RWPE2 (cell line): ENCODE measurements at regions not wholly inside any gene's neighbourhood (a gene's known extent, or its start where the extent isn't known, plus 50 kb on each side); places are given as distances from the start of the nearest gene placed in this dataset.

ENCODE experiments used
- ATAC-seq: fragments of 200-7000 bp; cut with Tn5 transposase; 3 replicates; pipeline ENCODE4 v1.9.1; 2021; ENCODE audit warnings: low read depth
- DNase-seq: peaks from one replicate; pipeline ENCODE4 v3.0.0-alpha.2; 2020; ENCODE audit warnings: low spot score
- H3K27ac ChIP-seq: fragments of 450-650 bp; 2 replicates; pipeline ENCODE4 v1.5.1; 2017; ENCODE audit warnings: mild to moderate bottlenecking; ENCODE audit not compliant: poor library complexity, severe bottlenecking
- H3K27me3 ChIP-seq: fragments of 250-450 bp; sonication (Bioruptor Pico); 2 replicates; pipeline ENCODE4 v1.5.1; 2021; ENCODE audit warnings: mild to moderate bottlenecking, moderate library complexity; ENCODE audit not compliant: insufficient read depth, poor library complexity, severe bottlenecking
- H3K36me3 ChIP-seq: fragments of 250-450 bp; sonication (Bioruptor Pico); 2 replicates; pipeline ENCODE4 v1.5.1; 2020; ENCODE audit warnings: low read depth, mild to moderate bottlenecking, moderate library complexity
- H3K4me1 ChIP-seq: fragments of 250-450 bp; sonication (Bioruptor Pico); 2 replicates; pipeline ENCODE4 v1.5.1; 2021; ENCODE audit warnings: mild to moderate bottlenecking, moderate library complexity; ENCODE audit not compliant: insufficient read depth, poor library complexity, severe bottlenecking
- H3K4me3 ChIP-seq: fragments of 250-450 bp; sonication (Bioruptor Pico); 2 replicates; pipeline ENCODE4 v1.5.1; 2021; ENCODE audit warnings: mild to moderate bottlenecking, moderate library complexity; ENCODE audit not compliant: severe bottlenecking
- H3K9me3 ChIP-seq: fragments of 250-450 bp; sonication (Bioruptor Pico); 2 replicates; pipeline ENCODE4 v1.5.1; 2021; ENCODE audit warnings: mild to moderate bottlenecking, moderate library complexity; ENCODE audit not compliant: severe bottlenecking
- TF ChIP-seq, protein P1 (sequence below): fragments of 450-650 bp; IDR thresholded peaks from one replicate; pipeline ENCODE4 v1.5.1; 2017; ENCODE audit warnings: mild to moderate bottlenecking, moderate library complexity; ENCODE audit not compliant: poor library complexity, severe bottlenecking

DNA sequence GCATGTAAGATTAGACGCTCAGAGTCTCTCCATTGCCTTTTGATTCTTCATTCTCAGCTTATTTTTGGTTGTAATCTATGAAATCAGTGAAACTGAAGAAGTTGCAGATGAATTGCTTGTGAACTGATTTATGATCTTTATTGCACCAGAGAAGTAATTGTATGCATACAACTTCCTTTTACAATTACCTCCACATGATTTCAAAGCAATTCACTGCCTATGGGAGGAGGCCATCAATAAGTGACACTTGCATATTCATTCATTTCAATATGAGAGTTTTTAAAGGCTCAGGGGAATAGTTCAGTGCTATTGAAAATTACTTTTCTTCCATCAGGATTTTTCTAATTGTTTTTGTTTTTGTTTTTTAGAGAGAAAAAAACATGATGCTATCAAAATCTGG, 222.3 kb downstream of the NKX6-1 start:
- H3K36me3 ChIP-seq: no peaks in the 10 kb centered on the region
- ATAC-seq (no peak), DNase-seq (no peak)
- H3K27me3 ChIP-seq: peaks cover 11% of the 10 kb centered on the region
- no peak overlapping the region for H3K27ac ChIP-seq
- no peaks in the 10 kb centered on the region for H3K9me3 ChIP-seq
- H3K4me3 ChIP-seq: no peak overlapping the region
- no peaks in the 10 kb centered on the region for H3K4me1 ChIP-seq
- TF ChIP-seq, protein P1, sequence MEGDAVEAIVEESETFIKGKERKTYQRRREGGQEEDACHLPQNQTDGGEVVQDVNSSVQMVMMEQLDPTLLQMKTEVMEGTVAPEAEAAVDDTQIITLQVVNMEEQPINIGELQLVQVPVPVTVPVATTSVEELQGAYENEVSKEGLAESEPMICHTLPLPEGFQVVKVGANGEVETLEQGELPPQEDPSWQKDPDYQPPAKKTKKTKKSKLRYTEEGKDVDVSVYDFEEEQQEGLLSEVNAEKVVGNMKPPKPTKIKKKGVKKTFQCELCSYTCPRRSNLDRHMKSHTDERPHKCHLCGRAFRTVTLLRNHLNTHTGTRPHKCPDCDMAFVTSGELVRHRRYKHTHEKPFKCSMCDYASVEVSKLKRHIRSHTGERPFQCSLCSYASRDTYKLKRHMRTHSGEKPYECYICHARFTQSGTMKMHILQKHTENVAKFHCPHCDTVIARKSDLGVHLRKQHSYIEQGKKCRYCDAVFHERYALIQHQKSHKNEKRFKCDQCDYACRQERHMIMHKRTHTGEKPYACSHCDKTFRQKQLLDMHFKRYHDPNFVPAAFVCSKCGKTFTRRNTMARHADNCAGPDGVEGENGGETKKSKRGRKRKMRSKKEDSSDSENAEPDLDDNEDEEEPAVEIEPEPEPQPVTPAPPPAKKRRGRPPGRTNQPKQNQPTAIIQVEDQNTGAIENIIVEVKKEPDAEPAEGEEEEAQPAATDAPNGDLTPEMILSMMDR: no peak

DNA sequence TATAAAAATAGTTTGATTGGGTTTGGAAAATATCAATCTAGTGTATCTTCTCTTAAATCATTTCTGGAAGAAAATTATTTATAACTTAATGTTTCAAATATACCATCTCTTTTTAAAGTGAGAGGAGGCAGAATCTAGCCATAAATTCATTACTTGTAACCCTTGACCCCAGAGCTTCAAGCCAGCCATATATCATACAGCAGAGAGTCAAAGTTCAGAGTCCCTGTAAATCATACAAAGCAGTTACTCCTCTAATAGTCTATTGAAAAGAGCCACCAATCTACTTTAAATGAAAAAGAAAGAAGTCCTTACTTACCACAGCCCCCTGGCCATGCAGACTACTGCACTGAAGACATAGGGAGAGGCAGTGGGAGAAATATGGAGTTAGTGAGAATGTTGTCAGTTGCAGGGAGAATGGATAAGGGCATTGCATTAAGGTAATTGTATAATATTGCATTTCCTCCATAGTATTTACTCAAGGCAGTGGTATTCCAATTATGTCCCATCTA, 229.5 kb downstream of the NKX6-1 start:
- Histone ChIP-seq H3K4me3 (no peak overlapping the region), H3K9me3 (no peaks in the 10 kb centered on the region), H3K36me3 (no peaks in the 10 kb centered on the region), H3K4me1 (no peaks in the 10 kb centered on the region), H3K27ac (no peak overlapping the region), H3K27me3 (peaks cover 5% of the 10 kb centered on the region)
- no peak for DNase-seq
- TF ChIP-seq, protein P1: no peak
- ATAC-seq: no peak

DNA sequence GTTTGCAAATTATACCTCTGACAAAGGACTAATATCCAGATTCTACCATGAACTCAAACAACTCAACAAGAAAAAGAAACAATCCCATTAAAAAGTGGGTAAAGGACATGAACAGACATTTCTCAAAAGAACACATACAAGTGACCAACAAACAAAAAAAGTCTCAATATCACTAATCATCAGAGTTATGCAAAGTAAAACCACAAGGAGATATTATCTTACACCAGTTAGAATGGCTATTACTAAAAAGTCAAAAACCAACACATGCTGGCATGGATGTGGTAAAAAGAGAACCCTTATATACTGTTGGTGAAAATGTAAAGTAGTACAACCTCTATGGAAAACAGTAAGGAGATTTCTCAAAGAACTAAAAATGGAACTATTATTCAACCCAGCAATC, 234.4 kb downstream of the NKX6-1 start:
- no peaks in the 10 kb centered on the region for H3K36me3 ChIP-seq
- TF ChIP-seq, protein P1: no peak
- no peaks in the 10 kb centered on the region for H3K4me1 ChIP-seq
- DNase-seq (no peak), ATAC-seq (no peak)
- H3K27ac ChIP-seq: no peak overlapping the region
- H3K9me3 ChIP-seq: peaks cover 4% of the 10 kb centered on the region
- no peak overlapping the region for H3K4me3 ChIP-seq
- H3K27me3 ChIP-seq: no peaks in the 10 kb centered on the region

DNA sequence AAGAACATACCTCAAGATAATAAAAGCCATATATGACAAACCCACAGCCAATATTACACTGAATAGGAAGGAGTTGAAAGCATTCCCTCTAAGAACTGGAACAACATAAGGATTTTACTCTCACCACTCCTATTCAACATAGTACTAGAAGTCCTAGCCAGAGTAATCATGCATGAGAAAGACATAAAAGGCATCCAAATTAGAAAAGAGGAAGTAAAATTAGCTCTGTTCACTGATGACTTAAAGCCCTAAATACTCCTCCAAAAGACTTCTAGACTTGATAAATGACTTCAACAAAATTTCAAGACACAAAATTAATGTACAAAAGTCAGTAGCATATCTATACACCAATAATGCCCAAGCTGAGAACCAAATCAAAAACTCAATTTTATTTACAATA, 235.7 kb downstream of the NKX6-1 start:
- Histone ChIP-seq H3K27me3 (no peaks in the 10 kb centered on the region), H3K36me3 (no peaks in the 10 kb centered on the region), H3K9me3 (peaks cover 4% of the 10 kb centered on the region), H3K4me1 (no peaks in the 10 kb centered on the region), H3K4me3 (no peak overlapping the region), H3K27ac (no peak overlapping the region)
- ATAC-seq: no peak
- DNase-seq: no peak
- TF ChIP-seq, protein P1: no peak

DNA sequence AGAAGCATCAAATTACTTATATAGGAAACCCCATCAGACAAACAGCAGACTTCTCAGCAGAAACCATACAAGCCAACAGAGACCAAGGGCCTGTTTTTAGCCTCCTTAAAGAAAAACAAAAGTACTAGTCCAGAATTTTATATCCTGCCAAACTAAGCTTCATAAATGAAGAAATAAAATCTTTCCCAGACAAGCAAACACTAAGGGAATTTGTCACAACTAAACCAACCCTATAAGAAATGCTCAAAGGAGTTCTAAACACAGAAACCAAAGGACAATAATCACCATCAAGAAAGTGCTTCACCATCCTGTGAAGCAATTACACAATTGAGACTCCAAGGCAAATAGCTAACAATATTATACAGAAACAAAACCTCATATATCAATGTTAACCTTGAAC, 238.6 kb downstream of the NKX6-1 start:
- ATAC-seq (no peak), DNase-seq (no peak)
- no peaks in the 10 kb centered on the region for H3K27me3 ChIP-seq
- TF ChIP-seq, protein P1: no peak
- no peaks in the 10 kb centered on the region for H3K4me1 ChIP-seq
- no peak overlapping the region for H3K4me3 ChIP-seq
- H3K9me3 ChIP-seq: peaks cover 4% of the 10 kb centered on the region
- H3K27ac ChIP-seq: no peak overlapping the region
- no peaks in the 10 kb centered on the region for H3K36me3 ChIP-seq
